B cell (primary cell): ENCODE measurements at regions not wholly inside any gene's neighbourhood (a gene's known extent, or its start where the extent isn't known, plus 50 kb on each side); places are given as distances from the start of the nearest gene placed in this dataset.

Source experiments
- EZH2 ChIP-seq: IDR thresholded peaks from 2 replicates; pipeline ENCODE4 v1.6.1; 2012; ENCODE audit warnings: borderline replicate concordance, low read depth, mild to moderate bottlenecking, moderate library complexity, low read length; ENCODE audit not compliant: insufficient read depth, poor library complexity, severe bottlenecking
- TF ChIP-seq, protein P1 (sequence below): fragments of 200-600 bp; IDR thresholded peaks from one replicate; pipeline ENCODE4 v1.8.0; 2022; ENCODE audit warnings: antibody characterized with exemption, mild to moderate bottlenecking

DNA sequence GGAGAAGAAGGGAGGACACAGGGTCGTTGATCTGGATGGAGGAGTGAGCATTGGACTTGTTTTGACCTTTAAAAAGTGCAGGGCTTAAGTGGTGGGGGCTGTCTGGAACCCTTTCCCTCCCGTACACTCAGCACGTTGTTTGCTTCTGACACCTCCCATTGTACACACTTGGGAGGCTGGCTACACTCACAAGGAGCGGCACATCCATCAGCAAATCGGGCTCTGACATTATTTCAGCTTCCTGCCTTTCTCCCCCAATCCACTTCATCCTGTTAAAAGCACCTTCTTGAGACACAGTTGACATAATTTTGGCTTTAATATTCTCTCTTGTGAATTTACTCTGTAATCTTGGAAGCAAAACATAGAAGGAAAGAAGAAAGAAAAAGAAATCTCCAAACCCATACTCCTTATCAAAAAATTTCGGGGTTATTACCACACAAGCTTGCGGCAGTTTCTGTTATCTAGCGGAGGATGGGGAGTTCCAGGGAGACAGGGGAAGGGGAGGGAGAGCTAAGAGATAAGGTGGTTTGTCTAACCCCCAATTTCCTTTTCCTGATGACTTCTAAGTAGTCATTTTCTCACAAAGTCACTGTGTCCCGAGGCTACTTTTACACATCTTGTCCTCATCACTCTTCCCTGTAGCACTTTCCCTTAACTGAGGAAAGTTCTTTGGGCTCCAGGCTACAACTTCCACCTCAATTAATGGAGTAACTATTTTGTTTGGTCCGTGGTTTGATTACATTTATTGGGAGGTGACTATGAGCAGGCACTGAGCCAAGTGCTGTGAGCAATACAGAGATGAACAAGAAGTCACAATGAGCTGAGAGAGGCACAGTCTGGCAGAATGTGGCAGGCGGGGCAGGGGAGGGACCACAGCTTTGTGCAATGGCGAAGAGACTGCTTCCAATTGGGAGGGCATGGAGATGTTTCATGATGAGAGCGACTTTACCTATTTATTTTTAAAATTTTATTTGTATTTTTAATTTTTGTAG, 240.1 kb upstream of the MEX3C start:
- TF ChIP-seq, protein P1, sequence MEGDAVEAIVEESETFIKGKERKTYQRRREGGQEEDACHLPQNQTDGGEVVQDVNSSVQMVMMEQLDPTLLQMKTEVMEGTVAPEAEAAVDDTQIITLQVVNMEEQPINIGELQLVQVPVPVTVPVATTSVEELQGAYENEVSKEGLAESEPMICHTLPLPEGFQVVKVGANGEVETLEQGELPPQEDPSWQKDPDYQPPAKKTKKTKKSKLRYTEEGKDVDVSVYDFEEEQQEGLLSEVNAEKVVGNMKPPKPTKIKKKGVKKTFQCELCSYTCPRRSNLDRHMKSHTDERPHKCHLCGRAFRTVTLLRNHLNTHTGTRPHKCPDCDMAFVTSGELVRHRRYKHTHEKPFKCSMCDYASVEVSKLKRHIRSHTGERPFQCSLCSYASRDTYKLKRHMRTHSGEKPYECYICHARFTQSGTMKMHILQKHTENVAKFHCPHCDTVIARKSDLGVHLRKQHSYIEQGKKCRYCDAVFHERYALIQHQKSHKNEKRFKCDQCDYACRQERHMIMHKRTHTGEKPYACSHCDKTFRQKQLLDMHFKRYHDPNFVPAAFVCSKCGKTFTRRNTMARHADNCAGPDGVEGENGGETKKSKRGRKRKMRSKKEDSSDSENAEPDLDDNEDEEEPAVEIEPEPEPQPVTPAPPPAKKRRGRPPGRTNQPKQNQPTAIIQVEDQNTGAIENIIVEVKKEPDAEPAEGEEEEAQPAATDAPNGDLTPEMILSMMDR, result no peak
- no peak for TF ChIP-seq EZH2
